Stomach (tissue), 8 donors: ENCODE measurements at regions not wholly inside any gene's neighbourhood (a gene's known extent, or its start where the extent isn't known, plus 50 kb on each side); places are given as distances from the start of the nearest gene placed in this dataset.

Experiments used
- DNase-seq, 2 donors: peaks; one replicate each; pipeline versions ENCODE4 v3.0.0 to v3.0.0-alpha.2; 2013 to 2019
- H3K27ac ChIP-seq, 5 donors: fragments of 200-600 bp in 4 of 5; sonication (generic) in 4 of 5; one replicate each; pipeline ENCODE4 v1.5.1; 2013 to 2019; ENCODE audit warnings: mild to moderate bottlenecking in 1 of 5, moderate library complexity in 1 of 5
- H3K27me3 ChIP-seq, 3 donors: fragments of 200-600 bp; sonication (generic); one replicate each; pipeline ENCODE4 v1.5.1; 2017 to 2019; ENCODE audit warnings: mixed run types in 1 of 3
- H3K36me3 ChIP-seq, 4 donors: fragments of 200-600 bp; sonication (generic); 1 replicate in 3 of 4; 2 replicates in 1 of 4; pipeline ENCODE4 v1.5.1; 2016 to 2019
- H3K4me1 ChIP-seq, 4 donors: fragments of 200-600 bp; sonication (generic); one replicate each; pipeline ENCODE4 v1.5.1; 2016 to 2019
- H3K4me3 ChIP-seq, 4 donors: fragments of 200-600 bp; sonication (generic) in 3 of 4; one replicate each; pipeline ENCODE4 v1.5.1; 2016 to 2019; ENCODE audit warnings: mild to moderate bottlenecking in 1 of 4
- H3K9me3 ChIP-seq, 4 donors: fragments of 200-600 bp; sonication (generic); one replicate each; pipeline ENCODE4 v1.5.1; 2016 to 2019
- CTCF ChIP-seq, 7 experiments: fragments of 450-650 bp in 4 of 7; fragments of 200-600 bp in 3 of 7; sonication (generic) in 3 of 7; IDR thresholded peaks; one replicate each; pipeline ENCODE4 v1.5.1; 2016 to 2019; ENCODE audit warnings: antibody characterized with exemption in 7 of 7, control low read depth in 2 of 7, mild to moderate bottlenecking in 1 of 7
- EP300 ChIP-seq: sonication (generic); formaldehyde crosslinking; IDR thresholded peaks from one replicate; pipeline ENCODE4 v1.6.1; 2017; ENCODE audit warnings: antibody characterized with exemption
- POLR2A ChIP-seq, 4 donors: fragments of 450-650 bp; IDR thresholded peaks; one replicate each; pipeline ENCODE4 v1.6.1; 2016; ENCODE audit warnings: antibody characterized with exemption in 4 of 4, control low read depth in 2 of 4, mild to moderate bottlenecking in 1 of 4, moderate library complexity in 1 of 4
- POLR2AphosphoS5 ChIP-seq, 3 donors: sonication (generic); formaldehyde crosslinking; IDR thresholded peaks; one replicate each; pipeline ENCODE4 v1.6.1; 2016; ENCODE audit warnings: antibody characterized with exemption in 3 of 3
- WGBS, 5 donors: extraction: QIAGEN DNeasy Blood & Tissue Kit in 3 of 5; methylation state at CpG; one replicate each; pipeline versions ENCODE4 v1.1.5 to v1.1.7; 2013 to 2018; 5-methylcytosine and 5-hydroxymethylcytosine counted together
- intact Hi-C: fragments of 100-400 bp; cut with DNase I; formaldehyde crosslinking; loops from one replicate; pipeline ENCODE4 v1.15.1; 2023; ENCODE audit warnings: low total_unique reads
- small RNA-seq, 4 donors: library from RNA; depleted of rRNA; stranded (forward); fragments of <200 nt; gene quantifications; one replicate each; pipeline ENCODE3, GENCODE V24; 2016
- donor health status: healthy with polysubstance abuse.
- donor health status: Bipolar disorder and iron deficiency.
- donor health status: healthy.

DNA sequence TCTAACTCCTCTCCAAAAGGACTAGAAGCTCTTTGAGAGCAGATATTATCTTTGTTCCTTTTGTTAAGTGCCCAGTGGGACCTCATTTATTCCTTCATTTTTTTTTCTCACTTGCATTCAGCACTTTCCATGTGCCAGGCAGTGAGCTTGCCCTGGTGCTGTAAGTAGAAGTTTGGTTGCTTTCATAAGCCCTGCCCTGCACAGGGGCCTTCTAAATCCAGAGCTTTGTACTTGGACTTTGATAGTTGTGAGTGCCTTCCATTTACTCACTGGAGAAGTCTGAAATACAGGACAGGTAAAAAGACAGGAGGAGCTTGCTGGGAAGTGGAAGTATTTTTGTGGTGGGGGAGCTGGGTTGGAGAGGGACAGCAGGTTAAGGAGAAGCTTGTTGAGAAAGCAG is 56.7 kb upstream of the PTCSC3 start:
- intact Hi-C loops: no loop called here
- TF ChIP-seq POLR2AphosphoS5 (IDR thresholded peaks at IDR 0.05) (no peak), POLR2A (IDR thresholded peaks at IDR 0.05) (no peak), EP300 (no peak), CTCF (IDR thresholded peaks at IDR 0.05) (no peak)
- Histone ChIP-seq H3K27ac (no peak overlapping the region), H3K9me3 (no peaks in the 10 kb centered on the region), H3K27me3 (no peaks in the 10 kb centered on the region), H3K4me1 (peaks cover 0 to 7% (median 7%) of the 10 kb centered on the region in 4 donors), H3K4me3 (no peak overlapping the region), H3K36me3 (no peaks in the 10 kb centered on the region)
- DNase-seq: no peak

- Histone ChIP-seq H3K27me3 (no peaks in the 10 kb centered on the region), H3K27ac (peak overlapping the region in 4 of 5 donors; percentile 43 to 88 (median 68)), H3K4me1 (peaks cover 3 to 13% (median 9%) of the 10 kb centered on the region in 4 donors), H3K36me3 (no peaks in the 10 kb centered on the region), H3K4me3 (no peak overlapping the region), H3K9me3 (no peaks in the 10 kb centered on the region)
- intact Hi-C loops: no loop called here
- TF ChIP-seq CTCF (IDR thresholded peaks at IDR 0.05) (no peak), POLR2A (IDR thresholded peaks at IDR 0.05) (no peak), EP300 (no peak), POLR2AphosphoS5 (IDR thresholded peaks at IDR 0.05) (no peak)
- DNase-seq: no peak
- WGBS, 5 donors: 79 to 88% (median 82%) methylated on average over 2 of the region's 2 CpGs
These were observed 52.7 kb upstream of the PTCSC3 start for GRCh38 chr14:36229262-36229661.

GRCh38 chr14:36227802-36228201 is 51.3 kb upstream of the PTCSC3 start:
- no peaks in the 10 kb centered on the region for H3K36me3 ChIP-seq
- H3K27me3 ChIP-seq: no peaks in the 10 kb centered on the region
- peak overlapping the region in 4 of 5 donors; percentile 64 to 88 (median 72) for H3K27ac ChIP-seq
- peak; percentile 23 to 37 for DNase-seq
- no peak for TF ChIP-seq CTCF (IDR thresholded peaks at IDR 0.05)
- TF ChIP-seq POLR2A (IDR thresholded peaks at IDR 0.05): no peak
- peak in 2 of 3 donors; percentile 63 to 75 for TF ChIP-seq POLR2AphosphoS5 (IDR thresholded peaks at IDR 0.05)
- TF ChIP-seq EP300: no peak
- no peak overlapping the region for H3K4me3 ChIP-seq
- peaks cover 3 to 23% (median 17%) of the 10 kb centered on the region in 4 donors for H3K4me1 ChIP-seq
- no peaks in the 10 kb centered on the region for H3K9me3 ChIP-seq
- WGBS, 5 donors: 3 to 15% (median 12%) methylated on average over 2 of the region's 2 CpGs
- intact Hi-C loops: no loop called here

DNA sequence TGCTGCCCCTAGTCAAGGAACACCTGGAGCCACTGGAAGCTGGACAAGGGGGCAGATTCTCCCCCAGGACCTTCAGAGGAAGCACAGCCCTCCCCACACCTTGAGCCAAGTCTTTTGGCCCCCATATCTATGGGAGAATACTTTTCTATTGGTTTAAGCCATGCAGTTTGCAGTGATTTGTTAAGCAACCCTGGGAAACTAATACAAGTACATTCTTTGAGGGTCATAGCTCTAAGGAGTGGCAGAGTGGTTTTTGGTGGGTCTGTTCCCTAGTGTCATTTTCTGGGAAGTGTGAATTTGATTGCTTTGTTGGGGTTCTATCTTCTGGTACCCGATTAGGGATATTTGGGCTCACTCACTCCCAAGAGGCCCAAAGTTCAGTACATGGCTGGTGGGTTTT is 50.8 kb upstream of the PTCSC3 start:
- Histone ChIP-seq H3K4me1 (peaks cover 3 to 23% (median 17%) of the 10 kb centered on the region in 4 donors), H3K4me3 (no peak overlapping the region), H3K9me3 (no peaks in the 10 kb centered on the region), H3K36me3 (no peaks in the 10 kb centered on the region), H3K27me3 (no peaks in the 10 kb centered on the region), H3K27ac (peak overlapping the region; percentile 48 to 88 (median 73))
- intact Hi-C loops: no loop called here
- no peak for TF ChIP-seq CTCF (IDR thresholded peaks at IDR 0.05)
- DNase-seq: no peak
- WGBS, 5 donors: 23 to 84% (median 50%) methylated on average over 1 of the region's 1 CpG

Small RNA genes in the stretch of these regions (small RNA-seq; reads per million reads assigned to genes)
- 0 reads per million in 4 donors for gene RN7SKP21
